GM23338 (cell line): ENCODE measurements at regions not wholly inside any gene's neighbourhood (a gene's known extent, or its start where the extent isn't known, plus 50 kb on each side); places are given as distances from the start of the nearest gene placed in this dataset.

Experiments used
- ATAC-seq: fragments of 200-7000 bp; cut with Tn5 transposase; 3 replicates; pipeline ENCODE4 v1.9.1; 2020
- DNase-seq: peaks from one replicate; pipeline ENCODE4 v3.0.0-alpha.2; 2015; ENCODE audit warnings: low spot score
- H2AFZ ChIP-seq: fragments of 200-600 bp; sonication (generic); 2 replicates; pipeline ENCODE4 v1.8.0; 2016; ENCODE audit warnings: antibody characterized with exemption, mild to moderate bottlenecking, moderate library complexity
- H3F3A ChIP-seq: fragments of 200-600 bp; sonication (generic); replicated peaks from 2 replicates; pipeline ENCODE4 v1.8.0; 2017; ENCODE audit warnings: antibody characterized with exemption, mixed run types, low read depth
- H3K27ac ChIP-seq: fragments of 200-600 bp; sonication (generic); 2 replicates; pipeline ENCODE4 v1.6.1; 2016; ENCODE audit warnings: low read depth
- H3K27me3 ChIP-seq: fragments of 200-600 bp; sonication (generic); 2 replicates; pipeline ENCODE4 v1.8.0; 2016; ENCODE audit warnings: mild to moderate bottlenecking, mixed run types, moderate library complexity; ENCODE audit not compliant: insufficient read depth
- H3K36me3 ChIP-seq: fragments of 200-600 bp; sonication (generic); 2 replicates; pipeline ENCODE4 v1.8.0; 2016; ENCODE audit warnings: mild to moderate bottlenecking; ENCODE audit not compliant: insufficient read depth
- H3K4me1 ChIP-seq: fragments of 200-600 bp; sonication (generic); 2 replicates; pipeline ENCODE4 v1.8.0; 2016; ENCODE audit warnings: mild to moderate bottlenecking, moderate library complexity; ENCODE audit not compliant: insufficient read depth
- H3K4me2 ChIP-seq: fragments of 200-600 bp; sonication (generic); 2 replicates; pipeline ENCODE4 v1.7.1; 2017; ENCODE audit warnings: mixed run types
- H3K4me3 ChIP-seq: fragments of 200-600 bp; sonication (generic); 2 replicates; pipeline ENCODE4 v1.6.1; 2016; ENCODE audit warnings: mixed run types
- H3K79me2 ChIP-seq: fragments of 200-600 bp; sonication (generic); replicated peaks from 2 replicates; pipeline ENCODE4 v1.8.0; 2017; ENCODE audit warnings: mild to moderate bottlenecking; ENCODE audit not compliant: insufficient read depth
- H3K9me2 ChIP-seq: fragments of 200-600 bp; sonication (generic); 2 replicates; pipeline ENCODE4 v1.8.0; 2017; ENCODE audit not compliant: insufficient read depth
- H4K20me1 ChIP-seq: fragments of 200-600 bp; sonication (generic); replicated peaks from 2 replicates; pipeline ENCODE4 v1.8.0; 2017; ENCODE audit warnings: mild to moderate bottlenecking; ENCODE audit not compliant: insufficient read depth
- H3K27ac Mint-ChIP-seq: 2 replicates; pipeline ENCODE4 v1.8.0; 2020; ENCODE audit warnings: inconsistent platforms, mild to moderate bottlenecking, moderate library complexity, mixed read lengths
- H3K27me3 Mint-ChIP-seq: 3 replicates; pipeline ENCODE4 v1.8.0; 2022; ENCODE audit warnings: low read depth, mild to moderate bottlenecking, moderate library complexity, mixed read lengths, inconsistent platforms; ENCODE audit not compliant: insufficient read depth, poor library complexity
- H3K36me3 Mint-ChIP-seq: 3 replicates; pipeline ENCODE4 v1.8.0; 2021; ENCODE audit warnings: low read depth, mild to moderate bottlenecking, inconsistent platforms, moderate library complexity, mixed read lengths
- H3K4me1 Mint-ChIP-seq: 3 replicates; pipeline ENCODE4 v1.8.0; 2020; ENCODE audit warnings: mild to moderate bottlenecking, inconsistent platforms, mixed read lengths
- H3K4me3 Mint-ChIP-seq: 3 replicates; pipeline ENCODE4 v1.8.0; 2021; ENCODE audit warnings: moderate library complexity, mild to moderate bottlenecking, inconsistent platforms, mixed read lengths
- H3K9me3 Mint-ChIP-seq: 3 replicates; pipeline ENCODE4 v1.8.0; 2020; ENCODE audit warnings: moderate library complexity, mild to moderate bottlenecking, inconsistent platforms, mixed read lengths
- CREB1 ChIP-seq: fragments of 250-450 bp; sonication (Bioruptor Pico); IDR thresholded peaks from 2 replicates; pipeline ENCODE4 v1.5.0; 2020; ENCODE audit warnings: low read depth, mild to moderate bottlenecking, moderate library complexity
- JUNB ChIP-seq: IDR thresholded peaks from one replicate; pipeline ENCODE4 v1.6.1; 2016; ENCODE audit warnings: antibody characterized with exemption; ENCODE audit not compliant: unreplicated experiment
- NANOG ChIP-seq: IDR thresholded peaks from 2 replicates; pipeline ENCODE4 v1.6.1; 2016; ENCODE audit warnings: antibody characterized with exemption, borderline replicate concordance
- POLR2AphosphoS5 ChIP-seq: IDR thresholded peaks from 2 replicates; pipeline ENCODE4 v1.6.1; 2016; ENCODE audit warnings: antibody characterized with exemption, low read depth
- STAT1 ChIP-seq: IDR thresholded peaks from one replicate; pipeline ENCODE4 v1.6.1; 2016; ENCODE audit warnings: antibody characterized with exemption; ENCODE audit not compliant: unreplicated experiment
- ZNF114 ChIP-seq: fragments of 250-450 bp; sonication (Bioruptor Pico); IDR thresholded peaks from 2 replicates; pipeline ENCODE4 v1.5.0; 2020; ENCODE audit warnings: mild to moderate bottlenecking, moderate library complexity
- TF ChIP-seq, protein P1 (sequence below): fragments of 250-450 bp; sonication (Bioruptor Pico); IDR thresholded peaks from 2 replicates; pipeline ENCODE4 v1.5.0; 2020; ENCODE audit warnings: mild to moderate bottlenecking, moderate library complexity
- TF ChIP-seq, protein P2 (sequence below): IDR thresholded peaks from one replicate; pipeline ENCODE4 v1.6.1; 2018; ENCODE audit warnings: antibody characterized with exemption; ENCODE audit not compliant: unreplicated experiment

DNA sequence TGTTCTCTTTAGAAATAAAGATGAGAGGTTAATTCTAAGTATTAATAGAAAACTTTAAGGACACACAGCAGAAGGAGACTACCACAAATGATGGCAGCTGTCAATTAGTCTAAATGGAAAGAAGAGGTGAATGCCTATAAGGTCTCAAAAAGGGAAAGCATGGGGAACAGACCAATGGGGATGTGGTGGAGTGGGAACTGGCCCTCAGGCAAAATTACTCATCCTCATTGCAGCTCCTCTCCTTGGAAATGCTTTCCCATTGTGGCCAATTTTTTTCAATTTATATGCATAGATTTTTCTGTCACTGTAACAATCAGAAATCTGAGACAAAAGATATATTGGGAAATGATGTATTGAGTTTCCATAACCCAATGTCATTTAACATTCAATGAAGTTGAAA lies 222.9 kb upstream of the DEFB112 start (continued):
- TF ChIP-seq, protein P1, sequence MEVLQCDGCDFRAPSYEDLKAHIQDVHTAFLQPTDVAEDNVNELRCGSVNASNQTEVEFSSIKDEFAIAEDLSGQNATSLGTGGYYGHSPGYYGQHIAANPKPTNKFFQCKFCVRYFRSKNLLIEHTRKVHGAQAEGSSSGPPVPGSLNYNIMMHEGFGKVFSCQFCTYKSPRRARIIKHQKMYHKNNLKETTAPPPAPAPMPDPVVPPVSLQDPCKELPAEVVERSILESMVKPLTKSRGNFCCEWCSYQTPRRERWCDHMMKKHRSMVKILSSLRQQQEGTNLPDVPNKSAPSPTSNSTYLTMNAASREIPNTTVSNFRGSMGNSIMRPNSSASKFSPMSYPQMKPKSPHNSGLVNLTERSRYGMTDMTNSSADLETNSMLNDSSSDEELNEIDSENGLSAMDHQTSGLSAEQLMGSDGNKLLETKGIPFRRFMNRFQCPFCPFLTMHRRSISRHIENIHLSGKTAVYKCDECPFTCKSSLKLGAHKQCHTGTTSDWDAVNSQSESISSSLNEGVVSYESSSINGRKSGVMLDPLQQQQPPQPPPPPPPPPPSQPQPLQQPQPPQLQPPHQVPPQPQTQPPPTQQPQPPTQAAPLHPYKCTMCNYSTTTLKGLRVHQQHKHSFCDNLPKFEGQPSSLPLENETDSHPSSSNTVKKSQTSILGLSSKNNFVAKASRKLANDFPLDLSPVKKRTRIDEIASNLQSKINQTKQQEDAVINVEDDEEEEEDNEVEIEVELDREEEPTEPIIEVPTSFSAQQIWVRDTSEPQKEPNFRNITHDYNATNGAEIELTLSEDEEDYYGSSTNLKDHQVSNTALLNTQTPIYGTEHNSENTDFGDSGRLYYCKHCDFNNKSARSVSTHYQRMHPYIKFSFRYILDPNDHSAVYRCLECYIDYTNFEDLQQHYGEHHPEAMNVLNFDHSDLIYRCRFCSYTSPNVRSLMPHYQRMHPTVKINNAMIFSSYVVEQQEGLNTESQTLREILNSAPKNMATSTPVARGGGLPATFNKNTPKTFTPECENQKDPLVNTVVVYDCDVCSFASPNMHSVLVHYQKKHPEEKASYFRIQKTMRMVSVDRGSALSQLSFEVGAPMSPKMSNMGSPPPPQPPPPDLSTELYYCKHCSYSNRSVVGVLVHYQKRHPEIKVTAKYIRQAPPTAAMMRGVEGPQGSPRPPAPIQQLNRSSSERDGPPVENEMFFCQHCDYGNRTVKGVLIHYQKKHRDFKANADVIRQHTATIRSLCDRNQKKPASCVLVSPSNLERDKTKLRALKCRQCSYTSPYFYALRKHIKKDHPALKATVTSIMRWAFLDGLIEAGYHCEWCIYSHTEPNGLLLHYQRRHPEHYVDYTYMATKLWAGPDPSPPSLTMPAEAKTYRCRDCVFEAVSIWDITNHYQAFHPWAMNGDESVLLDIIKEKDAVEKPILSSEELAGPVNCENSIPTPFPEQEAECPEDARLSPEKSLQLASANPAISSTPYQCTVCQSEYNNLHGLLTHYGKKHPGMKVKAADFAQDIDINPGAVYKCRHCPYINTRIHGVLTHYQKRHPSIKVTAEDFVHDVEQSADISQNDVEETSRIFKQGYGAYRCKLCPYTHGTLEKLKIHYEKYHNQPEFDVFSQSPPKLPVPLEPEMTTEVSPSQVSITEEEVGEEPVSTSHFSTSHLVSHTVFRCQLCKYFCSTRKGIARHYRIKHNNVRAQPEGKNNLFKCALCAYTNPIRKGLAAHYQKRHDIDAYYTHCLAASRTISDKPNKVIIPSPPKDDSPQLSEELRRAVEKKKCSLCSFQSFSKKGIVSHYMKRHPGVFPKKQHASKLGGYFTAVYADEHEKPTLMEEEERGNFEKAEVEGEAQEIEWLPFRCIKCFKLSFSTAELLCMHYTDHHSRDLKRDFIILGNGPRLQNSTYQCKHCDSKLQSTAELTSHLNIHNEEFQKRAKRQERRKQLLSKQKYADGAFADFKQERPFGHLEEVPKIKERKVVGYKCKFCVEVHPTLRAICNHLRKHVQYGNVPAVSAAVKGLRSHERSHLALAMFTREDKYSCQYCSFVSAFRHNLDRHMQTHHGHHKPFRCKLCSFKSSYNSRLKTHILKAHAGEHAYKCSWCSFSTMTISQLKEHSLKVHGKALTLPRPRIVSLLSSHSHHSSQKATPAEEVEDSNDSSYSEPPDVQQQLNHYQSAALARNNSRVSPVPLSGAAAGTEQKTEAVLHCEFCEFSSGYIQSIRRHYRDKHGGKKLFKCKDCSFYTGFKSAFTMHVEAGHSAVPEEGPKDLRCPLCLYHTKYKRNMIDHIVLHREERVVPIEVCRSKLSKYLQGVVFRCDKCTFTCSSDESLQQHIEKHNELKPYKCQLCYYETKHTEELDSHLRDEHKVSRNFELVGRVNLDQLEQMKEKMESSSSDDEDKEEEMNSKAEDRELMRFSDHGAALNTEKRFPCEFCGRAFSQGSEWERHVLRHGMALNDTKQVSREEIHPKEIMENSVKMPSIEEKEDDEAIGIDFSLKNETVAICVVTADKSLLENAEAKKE (CRISPR knock-in tag): no peak
- TF ChIP-seq POLR2AphosphoS5 (no peak), JUNB (no peak)
- TF ChIP-seq, protein P2, sequence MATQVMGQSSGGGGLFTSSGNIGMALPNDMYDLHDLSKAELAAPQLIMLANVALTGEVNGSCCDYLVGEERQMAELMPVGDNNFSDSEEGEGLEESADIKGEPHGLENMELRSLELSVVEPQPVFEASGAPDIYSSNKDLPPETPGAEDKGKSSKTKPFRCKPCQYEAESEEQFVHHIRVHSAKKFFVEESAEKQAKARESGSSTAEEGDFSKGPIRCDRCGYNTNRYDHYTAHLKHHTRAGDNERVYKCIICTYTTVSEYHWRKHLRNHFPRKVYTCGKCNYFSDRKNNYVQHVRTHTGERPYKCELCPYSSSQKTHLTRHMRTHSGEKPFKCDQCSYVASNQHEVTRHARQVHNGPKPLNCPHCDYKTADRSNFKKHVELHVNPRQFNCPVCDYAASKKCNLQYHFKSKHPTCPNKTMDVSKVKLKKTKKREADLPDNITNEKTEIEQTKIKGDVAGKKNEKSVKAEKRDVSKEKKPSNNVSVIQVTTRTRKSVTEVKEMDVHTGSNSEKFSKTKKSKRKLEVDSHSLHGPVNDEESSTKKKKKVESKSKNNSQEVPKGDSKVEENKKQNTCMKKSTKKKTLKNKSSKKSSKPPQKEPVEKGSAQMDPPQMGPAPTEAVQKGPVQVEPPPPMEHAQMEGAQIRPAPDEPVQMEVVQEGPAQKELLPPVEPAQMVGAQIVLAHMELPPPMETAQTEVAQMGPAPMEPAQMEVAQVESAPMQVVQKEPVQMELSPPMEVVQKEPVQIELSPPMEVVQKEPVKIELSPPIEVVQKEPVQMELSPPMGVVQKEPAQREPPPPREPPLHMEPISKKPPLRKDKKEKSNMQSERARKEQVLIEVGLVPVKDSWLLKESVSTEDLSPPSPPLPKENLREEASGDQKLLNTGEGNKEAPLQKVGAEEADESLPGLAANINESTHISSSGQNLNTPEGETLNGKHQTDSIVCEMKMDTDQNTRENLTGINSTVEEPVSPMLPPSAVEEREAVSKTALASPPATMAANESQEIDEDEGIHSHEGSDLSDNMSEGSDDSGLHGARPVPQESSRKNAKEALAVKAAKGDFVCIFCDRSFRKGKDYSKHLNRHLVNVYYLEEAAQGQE: no peak

DNA sequence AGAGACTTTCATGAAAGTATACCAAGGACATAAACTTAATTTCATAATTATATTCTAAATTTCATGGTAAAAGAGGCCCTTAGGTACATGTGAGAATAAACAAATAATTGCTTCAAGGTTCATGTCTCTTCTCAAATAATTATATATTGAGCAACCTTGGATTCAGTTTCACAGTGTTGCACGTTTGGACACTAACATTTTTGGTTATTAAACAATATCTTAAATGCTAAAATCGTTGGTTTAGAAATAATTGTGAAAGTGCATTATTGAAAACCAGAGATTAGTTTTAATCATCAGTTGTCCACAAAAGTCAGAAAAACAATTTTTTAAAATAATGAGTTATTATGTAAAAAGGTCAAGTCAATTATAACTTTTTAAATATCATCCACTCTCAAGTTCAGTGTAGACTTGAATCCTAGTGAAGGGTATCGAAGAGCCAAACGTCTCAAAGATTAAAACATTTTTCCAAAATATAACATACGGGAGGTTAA lies 227.1 kb upstream of the DEFB112 start:
- H3K4me3 ChIP-seq: no peak overlapping the region
- H2AFZ ChIP-seq: no peak overlapping the region
- H3K9me2 ChIP-seq: no peaks in the 10 kb centered on the region
- no peak overlapping the region for H3K27ac Mint-ChIP-seq
- no peak overlapping the region for H3K27ac ChIP-seq
- ATAC-seq: no peak
- H3K4me3 Mint-ChIP-seq: no peak overlapping the region
- H3K36me3 ChIP-seq: no peaks in the 10 kb centered on the region
- H3K79me2 ChIP-seq: no peaks in the 10 kb centered on the region
- no peaks in the 10 kb centered on the region for H3K36me3 Mint-ChIP-seq
- no peaks in the 10 kb centered on the region for H3K27me3 ChIP-seq
- DNase-seq: no peak
- no peak overlapping the region for H3K4me2 ChIP-seq
- no peaks in the 10 kb centered on the region for H3K27me3 Mint-ChIP-seq
- no peaks in the 10 kb centered on the region for H4K20me1 ChIP-seq
- peaks cover 9% of the 10 kb centered on the region for H3K4me1 Mint-ChIP-seq
- H3F3A ChIP-seq: no peaks in the 10 kb centered on the region
- H3K4me1 ChIP-seq: no peaks in the 10 kb centered on the region
- H3K9me3 Mint-ChIP-seq: no peaks in the 10 kb centered on the region
- TF ChIP-seq NANOG (no peak), CREB1 (CRISPR knock-in tag) (no peak), ZNF114 (CRISPR knock-in tag) (no peak), STAT1 (no peak)
- TF ChIP-seq, protein P2: no peak
